ENCODE measurements at regions not wholly inside any gene's neighbourhood (a gene's known extent, or its start where the extent isn't known, plus 50 kb on each side); places are given as distances from the start of the nearest gene placed in this dataset.
"Not testable (repeated sequence)": the region's sequence is repeated elsewhere in the genome, so short reads cannot be mapped to it uniquely, and the experiment has no call there.

- no peak for DNase-seq (ENCODE audit: low read depth)
Measured at GRCh38 chr3:126292318-126293070, 64.7 kb downstream of the KLF15 start.

GRCh38 chr3:126291537-126291936 is 65.7 kb downstream of the KLF15 start:
- no peak for DNase-seq (ENCODE audit: low read depth)

- no peak for DNase-seq (ENCODE audit: low read depth)
Measured at GRCh38 chr3:126291061-126291460, 66.1 kb downstream of the KLF15 start.

GRCh38 chr3:126290325-126290724 is 66.9 kb downstream of the KLF15 start:
- DNase-seq (ENCODE audit: low read depth): no peak

- DNase-seq (ENCODE audit: low read depth): no peak
Measured at GRCh38 chr3:126289096-126289495, 68.1 kb downstream of the KLF15 start.

GRCh38 chr3:126288314-126288713 is 68.9 kb downstream of the KLF15 start:
- DNase-seq (ENCODE audit: low read depth): no peak

GRCh38 chr3:126287536-126288241 is 69.5 kb downstream of the KLF15 start:
- DNase-seq (ENCODE audit: low read depth): no peak

GRCh38 chr3:126287171-126287535 is 70.1 kb downstream of the KLF15 start:
- DNase-seq (ENCODE audit: low read depth): no peak

- DNase-seq (ENCODE audit: low read depth): no peak
Measured at GRCh38 chr3:126285369-126285768, 71.8 kb downstream of the KLF15 start.

GRCh38 chr3:126284258-126284904 is 72.8 kb downstream of the KLF15 start:
- no peak for DNase-seq (ENCODE audit: low read depth)

- not testable (repeated sequence) for DNase-seq (ENCODE audit: low read depth)
Measured at GRCh38 chr3:126283651-126284050, 73.6 kb downstream of the KLF15 start.

- no peak for DNase-seq (ENCODE audit: low read depth)
Measured at GRCh38 chr3:126279853-126280252, 77.4 kb downstream of the KLF15 start.

GRCh38 chr3:126277629-126278378 is 79.4 kb downstream of the KLF15 start:
- no peak for DNase-seq (ENCODE audit: low read depth)

- DNase-seq (ENCODE audit: low read depth): no peak
Measured at GRCh38 chr3:126275620-126275904, 81.6 kb downstream of the KLF15 start.

- no peak for DNase-seq (ENCODE audit: low read depth)
Measured at GRCh38 chr3:126274735-126275619, 82.2 kb downstream of the KLF15 start.

GRCh38 chr3:126270145-126270811 is 86.9 kb downstream of the KLF15 start:
- DNase-seq (ENCODE audit: low read depth): no peak

- DNase-seq (ENCODE audit: low read depth): no peak
Measured at GRCh38 chr3:126269354-126269753, 87.9 kb downstream of the KLF15 start.

- DNase-seq (ENCODE audit: low read depth): no peak
Measured at GRCh38 chr3:126268866-126269265, 88.3 kb downstream of the KLF15 start.

- DNase-seq (ENCODE audit: low read depth): no peak
Measured at GRCh38 chr3:126267976-126268615, 87.7 kb upstream of the ALDH1L1 start.

- peak; percentile 91 for DNase-seq (ENCODE audit: low read depth)
Measured at GRCh38 chr3:126267169-126267975, 87.0 kb upstream of the ALDH1L1 start.
